ENCODE measurements at regions not wholly inside any gene's neighbourhood (a gene's known extent, or its start where the extent isn't known, plus 50 kb on each side); places are given as distances from the start of the nearest gene placed in this dataset.

DNA sequence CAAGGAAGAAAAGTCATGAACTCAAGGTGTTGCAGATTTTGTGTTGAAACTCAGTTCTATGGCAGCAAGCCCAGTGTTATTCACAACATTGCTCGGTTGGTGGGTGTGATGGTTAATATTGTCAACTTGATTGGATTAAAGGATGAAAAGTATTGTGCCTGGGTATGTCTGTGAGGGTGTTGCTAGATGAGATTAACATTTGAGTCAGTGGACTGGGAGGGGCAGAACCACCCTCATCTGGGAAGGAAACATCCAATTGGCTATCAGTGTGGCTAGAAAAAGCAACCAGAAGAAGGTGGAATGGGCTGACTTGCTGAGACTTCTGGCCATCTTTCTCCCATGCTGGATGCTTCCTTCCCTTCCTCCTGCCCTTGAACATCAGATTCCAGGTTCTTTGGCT lies 353.2 kb downstream of the ADRA2A start:
- H3K27ac ChIP-seq (ENCODE audit: low read depth): no peak overlapping the region
- H3K4me1 ChIP-seq (ENCODE audit: insufficient read depth): no peaks in the 10 kb centered on the region
- WGBS: 54% methylated on average over 1 of the region's 1 CpG
- DNase-seq (ENCODE audit: extremely low spot score): no peak
- no peak overlapping the region for H3K4me3 ChIP-seq (ENCODE audit: low read depth, low read length)
- H3K36me3 ChIP-seq (ENCODE audit: insufficient read depth): no peaks in the 10 kb centered on the region

DNA sequence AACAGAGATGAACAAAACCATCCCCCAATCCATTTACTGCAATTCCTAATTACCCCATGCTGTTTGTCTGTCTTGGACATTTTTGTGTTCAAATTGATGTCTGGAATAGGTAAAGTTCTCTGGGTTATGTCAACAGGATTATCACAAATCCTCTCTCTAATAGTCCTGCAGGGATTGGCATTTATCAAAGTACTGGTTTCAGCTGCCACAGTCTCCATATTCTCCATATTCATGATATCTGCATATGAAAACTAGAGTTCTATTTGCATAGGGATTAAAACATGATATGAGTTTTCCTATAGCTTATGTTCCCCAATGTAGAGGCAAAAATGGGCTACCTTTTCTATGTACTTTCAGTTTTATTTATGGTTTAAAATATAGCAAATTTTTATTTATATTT lies 355.8 kb downstream of the ADRA2A start:
- no peak for DNase-seq (ENCODE audit: extremely low spot score)
- no peaks in the 10 kb centered on the region for H3K36me3 ChIP-seq (ENCODE audit: insufficient read depth)
- no peak overlapping the region for H3K4me3 ChIP-seq (ENCODE audit: low read depth, low read length)
- H3K4me1 ChIP-seq (ENCODE audit: insufficient read depth): no peaks in the 10 kb centered on the region
- no peak overlapping the region for H3K27ac ChIP-seq (ENCODE audit: low read depth)

DNA sequence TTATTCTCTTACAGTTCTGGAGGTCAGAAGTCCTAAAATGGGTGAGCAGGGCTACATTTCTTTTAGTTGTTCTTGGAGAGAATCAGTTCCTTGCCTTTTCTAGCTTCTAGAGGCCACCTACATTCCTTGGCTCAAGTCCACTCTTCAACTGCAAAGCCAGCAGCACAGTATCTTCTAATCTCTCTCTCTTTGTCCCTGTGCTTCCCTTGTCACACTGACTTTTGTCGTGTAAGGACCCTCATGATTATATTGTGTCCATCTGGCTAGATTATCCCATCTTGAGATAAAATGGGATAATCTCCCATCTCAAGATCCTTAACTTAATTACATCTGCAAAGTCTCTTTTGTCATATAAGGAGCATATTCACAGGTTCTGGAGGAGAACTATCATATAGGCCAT lies 359.0 kb downstream of the ADRA2A start:
- no peak overlapping the region for H3K4me3 ChIP-seq (ENCODE audit: low read depth, low read length)
- no peaks in the 10 kb centered on the region for H3K36me3 ChIP-seq (ENCODE audit: insufficient read depth)
- no peak overlapping the region for H3K27ac ChIP-seq (ENCODE audit: low read depth)
- no peak for DNase-seq (ENCODE audit: extremely low spot score)
- H3K4me1 ChIP-seq (ENCODE audit: insufficient read depth): no peaks in the 10 kb centered on the region
- 41% methylated on average over 1 of the region's 1 CpG for WGBS

DNA sequence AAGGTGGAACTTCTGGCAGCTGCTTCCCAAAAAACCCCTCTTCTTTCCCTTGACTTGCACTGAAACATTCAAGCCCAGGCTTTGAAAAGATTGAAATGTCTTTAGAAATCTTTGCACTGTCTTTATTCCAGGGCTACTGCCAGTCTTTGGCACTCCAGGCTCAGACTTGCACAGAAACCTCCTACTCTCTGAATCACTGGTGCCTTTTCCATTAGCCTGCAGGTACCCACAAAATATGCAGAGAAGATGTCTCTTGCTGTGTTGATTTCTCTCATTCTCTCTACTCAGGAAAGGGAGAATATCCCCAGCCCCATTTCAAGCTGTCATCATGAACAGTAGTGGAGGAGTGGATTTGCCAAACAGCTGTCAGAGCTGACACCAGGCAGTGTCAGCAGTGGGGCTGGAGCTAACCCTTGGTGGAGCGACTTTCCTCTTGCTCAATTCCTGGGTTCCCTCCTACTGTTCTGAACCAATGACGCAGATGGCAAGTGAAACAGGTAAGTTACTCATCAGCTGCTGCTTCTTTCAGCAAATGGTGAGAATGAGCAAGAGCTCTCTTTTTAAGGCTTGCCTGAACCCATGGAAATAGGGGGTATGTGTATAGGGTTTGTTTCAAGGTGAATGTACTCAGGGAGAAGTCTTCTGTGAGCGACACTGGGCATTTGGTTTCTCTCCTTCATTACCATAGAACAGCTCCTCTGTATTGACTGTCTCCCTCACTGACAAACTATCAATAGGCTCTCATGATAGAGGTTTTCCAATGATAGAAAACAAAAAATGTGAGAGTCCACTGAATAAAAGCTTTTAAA lies 362.4 kb downstream of the ADRA2A start:
- H3K4me1 ChIP-seq (ENCODE audit: insufficient read depth): no peaks in the 10 kb centered on the region
- H3K36me3 ChIP-seq (ENCODE audit: insufficient read depth): no peaks in the 10 kb centered on the region
- 89% methylated on average over 3 of the region's 3 CpGs for WGBS
- H3K27ac ChIP-seq (ENCODE audit: low read depth): no peak overlapping the region
- no peak overlapping the region for H3K4me3 ChIP-seq (ENCODE audit: low read depth, low read length)
- DNase-seq (ENCODE audit: extremely low spot score): no peak

DNA sequence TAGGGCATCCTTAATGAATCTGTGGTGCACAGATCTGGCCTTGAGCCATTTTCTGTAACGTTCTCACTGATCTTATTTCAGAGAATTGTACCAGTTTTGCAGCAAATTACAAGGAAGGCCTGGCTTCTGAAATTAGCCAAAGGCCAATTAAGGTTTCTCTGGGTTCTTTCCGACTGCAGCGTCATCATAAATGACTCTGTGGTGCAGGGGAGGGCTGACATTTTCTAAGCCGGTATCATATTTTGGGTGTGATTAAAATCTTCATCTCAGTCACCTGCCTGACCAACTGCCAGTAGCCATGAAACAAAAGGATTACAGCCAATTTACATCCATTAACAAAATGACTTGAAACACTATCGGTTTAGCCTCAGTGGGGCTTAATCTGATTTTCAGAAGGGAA lies 363.7 kb downstream of the ADRA2A start:
- DNase-seq (ENCODE audit: extremely low spot score): no peak
- no peak overlapping the region for H3K4me3 ChIP-seq (ENCODE audit: low read depth, low read length)
- no peak overlapping the region for H3K27ac ChIP-seq (ENCODE audit: low read depth)
- no peaks in the 10 kb centered on the region for H3K36me3 ChIP-seq (ENCODE audit: insufficient read depth)
- H3K4me1 ChIP-seq (ENCODE audit: insufficient read depth): no peaks in the 10 kb centered on the region
- 72% methylated on average over 5 of the region's 5 CpGs for WGBS

DNA sequence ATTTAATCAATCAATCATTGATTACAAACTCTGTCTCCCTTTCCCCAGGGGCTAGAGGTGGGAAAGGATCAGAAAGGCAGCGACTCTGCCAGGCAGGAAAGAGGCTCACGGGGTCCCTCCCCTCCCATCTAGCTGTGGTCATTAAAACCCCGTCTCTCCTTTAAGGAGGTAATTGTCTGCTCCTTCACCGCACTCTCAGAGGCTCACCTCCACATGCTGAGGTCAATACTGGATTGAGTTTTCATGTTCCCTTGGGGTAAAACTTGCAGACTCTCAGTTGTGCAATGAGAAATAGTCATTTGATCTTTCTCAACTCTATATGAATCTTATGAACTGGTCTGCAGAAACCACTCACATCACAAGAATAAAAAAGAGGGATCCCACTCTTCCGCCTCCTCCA lies 368.8 kb downstream of the ADRA2A start:
- WGBS: 32% methylated on average over 5 of the region's 5 CpGs
- H3K4me3 ChIP-seq (ENCODE audit: low read depth, low read length): no peak overlapping the region
- DNase-seq (ENCODE audit: extremely low spot score): no peak
- no peaks in the 10 kb centered on the region for H3K36me3 ChIP-seq (ENCODE audit: insufficient read depth)
- no peaks in the 10 kb centered on the region for H3K4me1 ChIP-seq (ENCODE audit: insufficient read depth)
- no peak overlapping the region for H3K27ac ChIP-seq (ENCODE audit: low read depth)

DNA sequence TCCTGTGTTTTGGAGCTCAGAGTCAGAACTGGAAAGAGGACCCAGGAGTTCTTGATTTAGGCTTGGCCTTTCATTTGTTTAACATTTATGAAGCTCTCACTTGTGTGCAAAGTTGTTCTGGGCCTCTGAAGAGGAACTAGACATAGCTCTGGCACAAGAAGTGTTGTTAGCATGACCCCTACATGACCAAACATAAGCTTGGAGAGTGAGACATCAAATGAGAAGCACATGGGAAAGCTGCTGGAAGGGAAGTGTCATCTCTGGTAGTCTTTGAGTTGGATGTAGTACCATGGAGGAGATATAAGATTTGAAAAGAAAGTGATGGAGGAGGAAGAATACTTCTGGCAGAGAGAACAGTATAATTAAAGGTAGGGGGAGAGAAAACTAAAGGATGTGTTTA lies 370.1 kb downstream of the ADRA2A start:
- H3K27ac ChIP-seq (ENCODE audit: low read depth): no peak overlapping the region
- H3K4me3 ChIP-seq (ENCODE audit: low read depth, low read length): no peak overlapping the region
- H3K36me3 ChIP-seq (ENCODE audit: insufficient read depth): no peaks in the 10 kb centered on the region
- no peak for DNase-seq (ENCODE audit: extremely low spot score)
- H3K4me1 ChIP-seq (ENCODE audit: insufficient read depth): no peaks in the 10 kb centered on the region

DNA sequence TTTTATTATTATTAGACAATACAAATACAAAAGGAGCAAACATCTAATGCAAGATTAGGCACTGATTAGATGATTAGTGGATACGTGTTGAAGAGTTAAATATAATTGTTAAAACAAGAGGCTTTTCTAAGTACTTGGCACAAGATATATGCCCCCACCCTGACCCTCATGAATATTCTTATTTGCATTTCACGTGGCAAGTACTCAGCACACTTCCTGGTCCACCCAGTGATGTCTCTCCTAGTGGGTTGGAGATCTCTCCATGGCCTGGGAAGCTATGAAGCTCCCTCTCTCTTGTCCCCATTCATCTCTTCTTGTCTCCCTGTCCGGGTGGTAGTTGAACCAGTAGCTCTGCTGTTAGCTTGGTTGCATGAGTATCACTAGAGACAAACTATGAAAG lies 375.3 kb downstream of the ADRA2A start:
- WGBS: 68% methylated on average over 3 of the region's 3 CpGs
- Histone ChIP-seq H3K36me3 (ENCODE audit: insufficient read depth) (no peaks in the 10 kb centered on the region), H3K4me1 (ENCODE audit: insufficient read depth) (no peaks in the 10 kb centered on the region), H3K4me3 (ENCODE audit: low read depth, low read length) (no peak overlapping the region), H3K27ac (ENCODE audit: low read depth) (no peak overlapping the region)
- no peak for DNase-seq (ENCODE audit: extremely low spot score)

DNA sequence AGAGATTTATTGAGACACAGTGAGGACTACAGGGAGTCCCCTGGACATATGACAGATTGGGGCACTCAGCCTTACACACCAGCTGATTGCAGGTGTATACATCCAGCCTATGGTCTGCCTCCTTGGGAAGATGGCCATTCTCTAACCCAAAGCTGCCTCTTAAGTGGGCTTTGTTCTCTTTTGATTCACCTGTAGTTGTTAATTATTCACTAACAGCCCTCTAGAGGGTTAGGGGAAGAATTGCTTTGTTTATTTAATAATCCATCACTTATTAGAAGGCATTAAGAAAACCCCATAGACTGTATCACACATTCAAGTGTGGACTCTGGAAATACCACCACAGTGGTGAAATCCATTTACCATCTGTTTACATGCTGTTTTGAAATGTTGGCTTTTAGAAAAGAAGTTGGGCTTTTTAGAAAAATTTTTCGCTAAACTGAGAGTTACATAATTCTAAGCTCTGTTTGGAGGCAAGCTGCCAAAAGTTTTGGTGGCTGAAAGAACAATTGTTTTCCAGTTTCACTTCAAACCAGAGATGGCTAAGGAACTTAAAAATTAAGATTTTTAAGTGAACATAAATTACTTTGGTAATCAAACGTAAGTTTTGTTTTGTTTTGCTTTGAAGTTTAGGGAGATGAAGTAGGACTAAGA lies 379.1 kb downstream of the ADRA2A start:
- 37% methylated on average over 2 of the region's 2 CpGs for WGBS
- Histone ChIP-seq H3K27ac (ENCODE audit: low read depth) (no peak overlapping the region), H3K4me3 (ENCODE audit: low read depth, low read length) (no peak overlapping the region), H3K4me1 (ENCODE audit: insufficient read depth) (no peaks in the 10 kb centered on the region), H3K36me3 (ENCODE audit: insufficient read depth) (no peaks in the 10 kb centered on the region)
- DNase-seq (ENCODE audit: extremely low spot score): no peak

DNA sequence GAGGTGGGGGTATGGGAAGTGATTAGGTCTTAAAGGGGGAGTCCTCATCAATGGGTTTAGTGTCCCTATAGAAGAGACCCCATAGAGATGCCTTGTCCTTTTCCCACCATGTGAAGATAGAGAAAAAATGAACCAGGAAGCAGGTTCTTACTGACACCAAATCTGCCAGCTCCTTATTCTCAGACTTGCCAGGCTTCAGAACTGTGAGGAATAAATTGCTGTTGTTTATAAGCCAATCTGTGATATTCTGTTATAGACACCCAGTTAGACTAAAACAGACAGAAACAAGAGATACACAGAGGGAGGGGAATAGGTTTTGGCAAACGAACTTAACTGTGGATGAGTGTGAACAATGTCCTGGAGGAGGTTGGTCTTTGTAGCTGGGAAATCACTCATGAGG lies 381.4 kb downstream of the ADRA2A start:
- H3K4me3 ChIP-seq (ENCODE audit: low read depth, low read length): no peak overlapping the region
- no peaks in the 10 kb centered on the region for H3K4me1 ChIP-seq (ENCODE audit: insufficient read depth)
- H3K27ac ChIP-seq (ENCODE audit: low read depth): no peak overlapping the region
- no peaks in the 10 kb centered on the region for H3K36me3 ChIP-seq (ENCODE audit: insufficient read depth)
- DNase-seq (ENCODE audit: extremely low spot score): no peak
- 57% methylated on average over 1 of the region's 1 CpG for WGBS

DNA sequence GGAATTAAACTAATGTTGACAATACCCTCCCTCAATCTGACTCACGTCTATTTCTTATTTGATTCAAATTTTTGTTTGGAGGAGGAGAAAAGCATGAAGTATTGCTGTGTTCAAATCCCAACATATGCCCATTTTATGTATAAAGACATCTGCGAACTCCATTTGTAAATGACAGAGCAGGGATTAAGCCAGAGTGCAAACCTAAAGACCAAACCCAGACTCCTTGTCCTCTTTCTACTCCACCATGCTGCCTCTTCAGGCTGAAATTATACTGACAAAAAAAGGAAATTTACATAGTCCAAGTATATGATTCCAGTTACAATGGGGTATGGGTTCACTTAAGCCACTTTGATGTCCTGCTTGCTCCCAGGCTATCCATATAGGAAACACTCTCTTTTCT lies 383.1 kb downstream of the ADRA2A start:
- Histone ChIP-seq H3K36me3 (ENCODE audit: insufficient read depth) (no peaks in the 10 kb centered on the region), H3K4me3 (ENCODE audit: low read depth, low read length) (no peak overlapping the region), H3K4me1 (ENCODE audit: insufficient read depth) (no peaks in the 10 kb centered on the region), H3K27ac (ENCODE audit: low read depth) (no peak overlapping the region)
- DNase-seq (ENCODE audit: extremely low spot score): no peak
- 79% methylated on average over 2 of the region's 2 CpGs for WGBS

DNA sequence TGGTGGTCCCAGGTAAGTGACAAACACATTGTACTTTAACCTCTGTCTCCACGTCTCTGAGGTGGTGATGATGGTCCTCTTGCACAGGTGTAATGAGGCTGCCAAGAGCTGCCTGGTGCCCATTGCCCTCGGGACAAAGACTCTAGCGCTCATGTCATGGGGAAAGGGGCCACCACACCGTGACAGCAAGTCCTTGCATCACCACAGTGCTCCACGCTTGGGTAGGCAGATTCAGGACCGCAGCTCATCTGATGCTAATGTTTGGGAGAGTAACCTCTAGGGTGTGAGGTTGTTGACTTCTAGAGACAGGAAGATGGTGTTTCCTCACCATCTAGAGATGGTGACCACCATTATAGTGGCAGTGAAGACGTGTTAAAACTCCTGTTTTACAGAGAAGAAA lies 395.6 kb downstream of the ADRA2A start:
- Histone ChIP-seq H3K4me1 (ENCODE audit: insufficient read depth) (no peaks in the 10 kb centered on the region), H3K4me3 (ENCODE audit: low read depth, low read length) (no peak overlapping the region), H3K27ac (ENCODE audit: low read depth) (no peak overlapping the region), H3K36me3 (ENCODE audit: insufficient read depth) (no peaks in the 10 kb centered on the region)
- WGBS: 86% methylated on average over 7 of the region's 7 CpGs
- DNase-seq (ENCODE audit: extremely low spot score): no peak

DNA sequence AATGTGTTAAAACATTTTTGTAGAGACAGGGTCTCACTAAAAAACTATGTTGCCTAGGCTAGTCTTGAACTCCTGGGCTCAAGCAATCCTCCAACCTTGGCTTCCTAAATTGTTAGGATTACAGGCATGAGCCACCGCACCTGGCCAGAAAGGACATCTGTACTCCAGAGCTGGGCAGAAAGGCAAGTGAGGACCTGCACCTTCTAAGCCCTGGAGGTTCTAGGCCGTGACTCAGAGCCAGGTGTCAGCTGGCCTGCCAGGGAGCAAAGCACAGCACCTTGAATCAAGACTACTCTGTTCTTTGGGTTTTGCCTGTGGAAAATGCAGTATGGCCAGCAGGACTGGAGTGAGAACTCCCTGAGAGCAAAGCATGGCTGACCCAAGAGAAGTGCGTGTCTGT lies 396.5 kb downstream of the ADRA2A start:
- no peak overlapping the region for H3K4me3 ChIP-seq (ENCODE audit: low read depth, low read length)
- H3K27ac ChIP-seq (ENCODE audit: low read depth): no peak overlapping the region
- H3K36me3 ChIP-seq (ENCODE audit: insufficient read depth): no peaks in the 10 kb centered on the region
- H3K4me1 ChIP-seq (ENCODE audit: insufficient read depth): no peaks in the 10 kb centered on the region
- WGBS: 59% methylated on average over 3 of the region's 3 CpGs
- no peak for DNase-seq (ENCODE audit: extremely low spot score)

DNA sequence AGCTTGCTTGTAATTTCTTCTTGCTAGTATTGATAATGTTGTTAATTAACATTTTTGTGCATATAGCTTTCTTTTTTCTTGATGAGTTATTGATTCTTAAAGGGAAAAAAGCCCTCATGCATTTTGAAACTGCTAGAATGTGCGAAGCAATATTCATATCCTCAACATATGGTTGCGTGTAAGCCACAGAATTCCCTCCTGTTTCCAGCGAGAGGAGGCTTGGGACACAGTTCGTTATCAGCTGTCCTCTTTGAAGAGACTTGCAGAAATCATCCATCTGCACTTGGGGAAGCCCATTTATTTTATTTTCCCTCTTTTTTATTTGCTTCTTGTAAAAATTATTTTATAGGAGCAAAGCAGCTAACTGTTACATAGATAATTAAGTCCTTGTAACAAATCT lies 398.0 kb downstream of the ADRA2A start:
- H3K36me3 ChIP-seq (ENCODE audit: insufficient read depth): no peaks in the 10 kb centered on the region
- no peaks in the 10 kb centered on the region for H3K4me1 ChIP-seq (ENCODE audit: insufficient read depth)
- H3K27ac ChIP-seq (ENCODE audit: low read depth): no peak overlapping the region
- DNase-seq (ENCODE audit: extremely low spot score): no peak
- no peak overlapping the region for H3K4me3 ChIP-seq (ENCODE audit: low read depth, low read length)
- 49% methylated on average over 4 of the region's 4 CpGs for WGBS
